GM21576 (cell line): ENCODE measurements at regions not wholly inside any gene's neighbourhood (a gene's known extent, or its start where the extent isn't known, plus 50 kb on each side); places are given as distances from the start of the nearest gene placed in this dataset.
A peak's percentile ranks its signal among the peaks of the same experiment; 100 is the strongest.
"Not testable (repeated sequence)": the region's sequence is repeated elsewhere in the genome, so short reads cannot be mapped to it uniquely, and the experiment has no call there.

ENCODE experiments used
- ATAC-seq: cut with Tn5 transposase; IDR thresholded peaks from one replicate; pipeline ENCODE4 v1.9.1; 2021; ENCODE audit warnings: mild to moderate bottlenecking, moderate library complexity; ENCODE audit not compliant: unreplicated experiment

DNA sequence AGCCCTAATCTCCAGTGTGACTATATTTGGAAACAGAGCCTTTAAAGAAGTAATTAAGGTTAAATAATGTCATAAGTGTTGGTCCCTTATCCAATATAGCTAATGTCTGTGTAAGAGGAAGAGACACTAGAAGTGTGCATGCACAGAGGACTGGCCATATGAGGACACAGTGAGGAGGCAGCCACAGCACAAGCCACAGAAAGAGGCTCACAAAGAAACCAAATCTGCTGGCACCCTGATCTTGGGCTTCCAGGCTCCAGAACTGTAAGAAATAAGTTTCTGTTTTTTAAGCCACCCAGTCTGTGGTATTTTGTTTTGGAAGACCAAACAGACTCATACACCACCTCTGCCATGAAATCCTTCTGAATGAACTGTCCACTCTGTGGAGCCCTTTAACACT lies 186.4 kb upstream of the SLC39A10 start:
- ATAC-seq: no peak

- ATAC-seq: peak; percentile 78
Observed at GRCh38 chr2:195468771-195469170, 188.3 kb upstream of the SLC39A10 start.

- ATAC-seq: no peak
Observed at GRCh38 chr2:195466427-195466826, 190.6 kb upstream of the SLC39A10 start.

GRCh38 chr2:195461010-195461409 lies 196.0 kb upstream of the SLC39A10 start:
- ATAC-seq: no peak

GRCh38 chr2:195458936-195459335 lies 198.1 kb upstream of the SLC39A10 start:
- ATAC-seq: no peak

GRCh38 chr2:195457873-195458272 lies 199.2 kb upstream of the SLC39A10 start:
- no peak for ATAC-seq

DNA sequence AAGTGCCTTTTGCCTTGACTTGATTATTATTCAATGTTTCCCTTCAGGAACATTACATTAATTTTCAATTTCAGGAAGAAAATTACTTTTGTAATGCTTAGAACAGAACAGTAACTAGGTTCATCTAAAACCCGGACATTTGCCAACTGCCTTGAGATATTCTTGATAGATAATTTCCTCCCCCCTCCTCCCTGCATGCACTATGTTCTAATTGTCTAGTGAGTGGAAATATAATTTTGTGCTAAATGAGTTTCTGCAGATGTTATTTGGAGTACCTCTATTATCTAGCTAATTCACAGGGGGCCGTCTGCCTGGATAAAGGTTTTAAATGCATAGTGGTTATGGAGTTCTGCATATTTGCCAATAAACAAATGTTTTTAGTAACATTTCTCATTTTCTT lies 200.3 kb upstream of the SLC39A10 start:
- ATAC-seq: no peak

- no peak for ATAC-seq
Observed at GRCh38 chr2:195451160-195451559, 205.9 kb upstream of the SLC39A10 start.

DNA sequence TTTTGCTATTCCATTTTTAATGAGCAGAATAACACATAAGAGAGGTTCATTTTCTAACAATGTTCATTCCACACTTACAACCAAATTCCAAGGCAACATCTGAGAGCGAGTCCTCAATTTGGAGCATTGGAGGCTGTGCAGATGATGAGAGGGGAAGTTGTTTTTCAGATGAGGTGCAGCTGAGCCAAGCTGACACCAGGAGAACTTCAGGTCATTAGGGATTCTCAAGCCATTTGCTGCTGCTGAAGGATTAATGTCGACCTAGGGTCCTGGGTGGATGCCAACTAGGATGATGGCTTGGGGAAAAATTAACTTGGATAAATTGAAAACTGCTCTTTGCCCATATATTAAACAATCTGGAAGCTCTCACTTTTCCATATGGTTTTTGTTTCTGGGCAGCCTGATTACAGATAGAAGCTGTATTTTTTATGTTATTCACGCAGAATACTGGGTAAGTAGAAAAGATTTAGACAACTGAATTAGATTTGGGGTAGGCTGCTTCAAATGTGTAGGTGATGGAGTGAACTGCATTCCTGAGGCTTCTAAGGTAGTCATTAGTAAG lies 206.4 kb upstream of the SLC39A10 start:
- ATAC-seq: no peak

DNA sequence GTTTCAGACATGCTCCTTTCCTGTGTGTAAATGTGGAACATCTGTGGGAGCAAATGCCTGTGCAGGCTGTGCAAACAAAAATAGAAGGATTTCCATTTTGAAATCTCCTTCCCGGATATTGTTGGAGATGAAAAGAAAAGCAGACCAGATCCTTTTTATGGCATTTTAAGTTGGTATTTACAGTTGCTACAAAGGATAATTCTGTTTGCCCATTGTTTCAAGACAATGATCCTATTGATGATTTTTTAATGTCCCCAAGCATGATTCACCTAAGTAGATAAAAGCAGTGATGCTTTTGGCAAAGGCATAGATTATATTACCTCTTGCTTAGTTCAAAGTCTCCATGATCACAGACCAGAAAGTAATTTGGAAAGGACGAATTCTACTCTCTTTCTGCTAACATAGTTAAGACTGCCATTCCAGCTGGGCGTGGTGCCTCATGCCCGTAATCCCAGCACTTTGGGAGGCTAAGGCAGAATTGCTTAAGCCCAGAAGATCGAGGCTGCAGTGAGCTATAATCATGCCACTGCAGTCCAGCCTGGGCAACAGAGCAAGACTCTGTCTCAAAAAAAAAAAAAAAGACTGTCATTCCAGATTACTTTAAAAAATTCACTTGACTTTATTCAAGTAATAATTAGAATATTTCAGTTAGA lies 209.6 kb upstream of the SLC39A10 start:
- no peak for ATAC-seq

- no peak for ATAC-seq
Observed at GRCh38 chr2:195445639-195446038, 211.4 kb upstream of the SLC39A10 start.

- ATAC-seq: no peak
Observed at GRCh38 chr2:195443926-195444325, 213.1 kb upstream of the SLC39A10 start.

DNA sequence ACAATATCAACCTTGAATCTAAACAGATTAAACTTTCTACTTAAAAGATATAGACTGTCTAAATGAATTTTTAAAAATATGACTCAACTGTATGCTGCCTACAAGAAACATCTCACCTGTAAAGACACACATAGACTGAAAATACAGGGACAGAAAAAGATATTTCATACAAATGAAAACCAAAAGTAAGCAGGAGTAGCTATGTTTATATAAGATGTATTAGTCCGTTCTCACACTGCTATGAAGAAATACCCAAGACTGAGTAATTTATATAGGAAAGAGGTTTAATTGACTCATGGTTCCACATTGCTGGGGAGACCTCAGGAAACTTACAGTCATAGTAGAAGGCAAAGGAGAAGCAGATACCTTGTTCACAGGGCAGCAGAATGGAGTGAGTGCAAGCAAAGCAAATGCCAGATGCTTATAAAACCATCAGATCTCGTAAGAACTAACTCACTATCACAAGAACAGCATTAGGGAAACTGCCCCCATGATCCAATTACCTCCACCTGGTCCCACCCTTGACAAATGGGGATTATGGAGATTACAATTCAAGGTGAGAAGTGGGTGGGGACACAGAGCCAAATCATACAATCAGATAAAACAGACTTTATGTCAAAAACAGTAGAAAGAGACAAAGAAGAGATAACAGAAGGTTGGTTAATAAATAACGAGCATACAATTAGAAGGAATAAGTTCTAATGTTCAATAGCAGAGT lies 214.4 kb upstream of the SLC39A10 start:
- no peak for ATAC-seq

- ATAC-seq: no peak
Observed at GRCh38 chr2:195438692-195439091, 218.3 kb upstream of the SLC39A10 start.

GRCh38 chr2:195437521-195437920 lies 219.5 kb upstream of the SLC39A10 start:
- no peak for ATAC-seq

GRCh38 chr2:195434346-195434745 lies 222.7 kb upstream of the SLC39A10 start:
- no peak for ATAC-seq

GRCh38 chr2:195433729-195434128 lies 223.3 kb upstream of the SLC39A10 start:
- not testable (repeated sequence) for ATAC-seq

- ATAC-seq: no peak
Observed at GRCh38 chr2:195428673-195429072, 228.4 kb upstream of the SLC39A10 start.

DNA sequence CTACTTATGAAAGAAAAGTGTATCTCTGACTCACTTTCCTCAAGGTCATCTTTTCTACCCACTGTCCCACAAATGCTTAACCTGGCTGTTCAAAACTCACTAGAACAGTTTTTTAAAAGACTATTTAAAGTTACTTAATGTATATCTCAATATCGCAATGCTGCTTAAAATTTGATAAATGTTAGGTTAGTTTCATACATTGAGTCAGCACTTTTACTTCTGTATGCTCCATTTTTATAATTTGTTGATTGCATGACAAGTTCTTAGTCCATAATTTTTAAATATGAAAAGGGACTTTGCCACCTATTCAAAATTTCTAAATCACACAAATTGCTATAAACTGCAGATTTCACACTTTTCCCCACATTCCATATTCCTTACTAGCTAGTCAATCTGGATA lies 231.7 kb upstream of the SLC39A10 start:
- no peak for ATAC-seq

DNA sequence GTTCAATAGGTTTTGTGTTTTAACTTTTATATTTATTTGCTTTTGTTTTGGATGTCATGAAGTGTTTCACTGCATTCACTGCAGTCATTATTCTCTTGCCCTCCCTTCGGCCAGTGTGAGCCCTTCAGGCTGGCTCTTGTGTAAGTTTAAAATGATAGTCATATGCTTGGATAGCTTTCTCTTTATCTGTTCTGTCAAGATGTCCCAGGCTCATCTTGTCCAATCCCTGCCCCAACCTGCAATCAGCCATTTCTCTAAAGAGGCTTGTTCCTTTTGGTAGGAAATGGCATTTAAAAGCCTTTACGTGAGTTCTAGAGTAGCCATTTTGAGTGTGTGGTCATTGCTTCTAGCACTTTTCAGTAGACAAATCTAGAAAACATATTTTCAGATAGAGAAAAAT lies 238.0 kb upstream of the SLC39A10 start:
- no peak for ATAC-seq

- no peak for ATAC-seq
Observed at GRCh38 chr2:195414537-195415100, 242.4 kb upstream of the SLC39A10 start.

DNA sequence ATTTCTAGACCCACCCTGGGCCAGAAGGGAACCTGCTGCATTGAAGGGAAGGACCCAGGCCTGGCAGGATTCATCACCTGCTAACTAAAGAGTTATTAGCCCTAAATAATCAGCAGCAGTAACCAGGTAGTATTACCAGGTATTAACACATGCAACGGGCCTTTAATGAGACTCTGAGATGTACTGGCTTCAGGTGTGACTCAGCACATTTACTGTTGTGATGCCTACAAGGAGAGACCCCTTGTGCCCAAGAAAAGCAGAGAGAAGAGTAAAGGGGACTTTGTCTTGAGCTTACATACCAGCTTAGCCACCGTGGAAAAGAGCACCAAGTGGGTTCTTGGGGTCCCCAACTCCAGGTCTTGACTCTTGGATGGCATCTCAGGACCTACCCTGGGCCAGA lies 243.1 kb upstream of the SLC39A10 start:
- ATAC-seq: no peak
